GM23338 (cell line): ENCODE measurements at regions not wholly inside any gene's neighbourhood (a gene's known extent, or its start where the extent isn't known, plus 50 kb on each side); places are given as distances from the start of the nearest gene placed in this dataset.

ENCODE experiments used
- ATAC-seq: fragments of 200-7000 bp; cut with Tn5 transposase; 3 replicates; pipeline ENCODE4 v1.9.1; 2020
- DNase-seq: peaks from one replicate; pipeline ENCODE4 v3.0.0-alpha.2; 2015; ENCODE audit warnings: low spot score
- H2AFZ ChIP-seq: fragments of 200-600 bp; sonication (generic); 2 replicates; pipeline ENCODE4 v1.8.0; 2016; ENCODE audit warnings: antibody characterized with exemption, mild to moderate bottlenecking, moderate library complexity
- H3F3A ChIP-seq: fragments of 200-600 bp; sonication (generic); replicated peaks from 2 replicates; pipeline ENCODE4 v1.8.0; 2017; ENCODE audit warnings: antibody characterized with exemption, mixed run types, low read depth
- H3K27ac ChIP-seq: fragments of 200-600 bp; sonication (generic); 2 replicates; pipeline ENCODE4 v1.6.1; 2016; ENCODE audit warnings: low read depth
- H3K27me3 ChIP-seq: fragments of 200-600 bp; sonication (generic); 2 replicates; pipeline ENCODE4 v1.8.0; 2016; ENCODE audit warnings: mild to moderate bottlenecking, mixed run types, moderate library complexity; ENCODE audit not compliant: insufficient read depth
- H3K36me3 ChIP-seq: fragments of 200-600 bp; sonication (generic); 2 replicates; pipeline ENCODE4 v1.8.0; 2016; ENCODE audit warnings: mild to moderate bottlenecking; ENCODE audit not compliant: insufficient read depth
- H3K4me1 ChIP-seq: fragments of 200-600 bp; sonication (generic); 2 replicates; pipeline ENCODE4 v1.8.0; 2016; ENCODE audit warnings: mild to moderate bottlenecking, moderate library complexity; ENCODE audit not compliant: insufficient read depth
- H3K4me2 ChIP-seq: fragments of 200-600 bp; sonication (generic); 2 replicates; pipeline ENCODE4 v1.7.1; 2017; ENCODE audit warnings: mixed run types
- H3K4me3 ChIP-seq: fragments of 200-600 bp; sonication (generic); 2 replicates; pipeline ENCODE4 v1.6.1; 2016; ENCODE audit warnings: mixed run types
- H3K79me2 ChIP-seq: fragments of 200-600 bp; sonication (generic); replicated peaks from 2 replicates; pipeline ENCODE4 v1.8.0; 2017; ENCODE audit warnings: mild to moderate bottlenecking; ENCODE audit not compliant: insufficient read depth
- H3K9me2 ChIP-seq: fragments of 200-600 bp; sonication (generic); 2 replicates; pipeline ENCODE4 v1.8.0; 2017; ENCODE audit not compliant: insufficient read depth
- H4K20me1 ChIP-seq: fragments of 200-600 bp; sonication (generic); replicated peaks from 2 replicates; pipeline ENCODE4 v1.8.0; 2017; ENCODE audit warnings: mild to moderate bottlenecking; ENCODE audit not compliant: insufficient read depth
- H3K27ac Mint-ChIP-seq: 2 replicates; pipeline ENCODE4 v1.8.0; 2020; ENCODE audit warnings: inconsistent platforms, mild to moderate bottlenecking, moderate library complexity, mixed read lengths
- H3K27me3 Mint-ChIP-seq: 3 replicates; pipeline ENCODE4 v1.8.0; 2022; ENCODE audit warnings: low read depth, mild to moderate bottlenecking, moderate library complexity, mixed read lengths, inconsistent platforms; ENCODE audit not compliant: insufficient read depth, poor library complexity
- H3K36me3 Mint-ChIP-seq: 3 replicates; pipeline ENCODE4 v1.8.0; 2021; ENCODE audit warnings: low read depth, mild to moderate bottlenecking, inconsistent platforms, moderate library complexity, mixed read lengths
- H3K4me1 Mint-ChIP-seq: 3 replicates; pipeline ENCODE4 v1.8.0; 2020; ENCODE audit warnings: mild to moderate bottlenecking, inconsistent platforms, mixed read lengths
- H3K4me3 Mint-ChIP-seq: 3 replicates; pipeline ENCODE4 v1.8.0; 2021; ENCODE audit warnings: moderate library complexity, mild to moderate bottlenecking, inconsistent platforms, mixed read lengths
- H3K9me3 Mint-ChIP-seq: 3 replicates; pipeline ENCODE4 v1.8.0; 2020; ENCODE audit warnings: moderate library complexity, mild to moderate bottlenecking, inconsistent platforms, mixed read lengths
- CREB1 ChIP-seq: fragments of 250-450 bp; sonication (Bioruptor Pico); IDR thresholded peaks from 2 replicates; pipeline ENCODE4 v1.5.0; 2020; ENCODE audit warnings: low read depth, mild to moderate bottlenecking, moderate library complexity
- EZH2 ChIP-seq: fragments of 200-600 bp; sonication (generic); IDR thresholded peaks from one replicate; pipeline ENCODE4 v1.8.0; 2017; ENCODE audit warnings: antibody characterized with exemption, mild to moderate bottlenecking, low read depth; ENCODE audit not compliant: unreplicated experiment
- EZH2phosphoT487 ChIP-seq: fragments of 200-600 bp; sonication (generic); IDR thresholded peaks from one replicate; pipeline ENCODE4 v1.8.1; 2018; ENCODE audit warnings: antibody characterized with exemption; ENCODE audit not compliant: unreplicated experiment
- JUNB ChIP-seq: IDR thresholded peaks from one replicate; pipeline ENCODE4 v1.6.1; 2016; ENCODE audit warnings: antibody characterized with exemption; ENCODE audit not compliant: unreplicated experiment
- NANOG ChIP-seq: IDR thresholded peaks from 2 replicates; pipeline ENCODE4 v1.6.1; 2016; ENCODE audit warnings: antibody characterized with exemption, borderline replicate concordance
- POLR2AphosphoS5 ChIP-seq: IDR thresholded peaks from 2 replicates; pipeline ENCODE4 v1.6.1; 2016; ENCODE audit warnings: antibody characterized with exemption, low read depth
- STAT1 ChIP-seq: IDR thresholded peaks from one replicate; pipeline ENCODE4 v1.6.1; 2016; ENCODE audit warnings: antibody characterized with exemption; ENCODE audit not compliant: unreplicated experiment
- ZNF114 ChIP-seq: fragments of 250-450 bp; sonication (Bioruptor Pico); IDR thresholded peaks from 2 replicates; pipeline ENCODE4 v1.5.0; 2020; ENCODE audit warnings: mild to moderate bottlenecking, moderate library complexity
- ZNF331 ChIP-seq: fragments of 250-450 bp; sonication (Bioruptor Pico); IDR thresholded peaks from 2 replicates; pipeline ENCODE4 v1.5.0; 2020; ENCODE audit warnings: low read depth, mild to moderate bottlenecking, moderate library complexity
- TF ChIP-seq, protein P1 (sequence below), 2 experiments: fragments of 200-600 bp in 1 of 2; sonication (generic) in 1 of 2; conservative IDR thresholded peaks; 2 replicates each; pipeline versions ENCODE4 v1.5.1 to v1.6.1; 2016 to 2017; ENCODE audit warnings: antibody characterized with exemption in 2 of 2, low read depth in 2 of 2, mild to moderate bottlenecking in 2 of 2, moderate library complexity in 1 of 2
- TF ChIP-seq, protein P2 (sequence below): IDR thresholded peaks from one replicate; pipeline ENCODE4 v1.6.1; 2018; ENCODE audit warnings: antibody characterized with exemption; ENCODE audit not compliant: unreplicated experiment
- TF ChIP-seq, protein P3 (sequence below): fragments of 250-450 bp; sonication (Bioruptor Pico); IDR thresholded peaks from 2 replicates; pipeline ENCODE4 v1.5.0; 2020; ENCODE audit warnings: mild to moderate bottlenecking, moderate library complexity
- TF ChIP-seq, protein P4 (sequence below): IDR thresholded peaks from 2 replicates; pipeline ENCODE4 v1.6.1; 2016; ENCODE audit warnings: antibody characterized with exemption

DNA sequence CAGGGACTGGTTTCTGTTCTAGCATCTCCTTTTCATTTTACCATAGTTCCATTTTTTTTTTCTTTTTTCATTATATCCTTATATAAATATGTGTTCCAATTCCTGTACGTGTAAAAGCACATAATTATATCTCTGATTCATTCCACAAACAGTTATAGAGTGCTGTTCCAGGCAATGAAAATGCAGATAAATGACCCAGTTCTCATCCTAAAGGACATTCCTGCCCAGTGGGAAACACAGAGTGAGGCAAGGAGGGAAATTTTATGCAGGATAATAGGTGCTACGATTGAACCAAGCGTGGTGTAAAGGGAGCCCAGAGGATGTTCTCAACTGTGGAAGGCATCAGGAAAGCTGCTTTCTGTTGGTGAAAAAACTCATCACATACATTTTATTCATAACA, 408.1 kb downstream of the GATA3 start:
- no peak overlapping the region for H3K4me3 ChIP-seq
- no peaks in the 10 kb centered on the region for H3K9me2 ChIP-seq
- peaks cover 6% of the 10 kb centered on the region; the same call in 2 of the 3 replicates for H3K9me3 Mint-ChIP-seq
- H3F3A ChIP-seq, result no peaks in the 10 kb centered on the region
- H3K79me2 ChIP-seq, result no peaks in the 10 kb centered on the region
- peaks cover 3% of the 10 kb centered on the region for H3K27me3 Mint-ChIP-seq
- no peak overlapping the region for H3K4me3 Mint-ChIP-seq
- H3K4me1 Mint-ChIP-seq, result peaks cover 4% of the 10 kb centered on the region; the same call in 1 of the 3 replicates
- H3K36me3 Mint-ChIP-seq, result no peaks in the 10 kb centered on the region; the same call in 2 of the 3 replicates
- H3K4me2 ChIP-seq, result no peak overlapping the region
- no peak overlapping the region for H2AFZ ChIP-seq
- DNase-seq, result no peak
- no peaks in the 10 kb centered on the region for H3K4me1 ChIP-seq
- H3K27ac Mint-ChIP-seq, result no peak overlapping the region
- no peak overlapping the region for H3K27ac ChIP-seq
- TF ChIP-seq ZNF114 (CRISPR knock-in tag), result no peak
- TF ChIP-seq, protein P1, sequence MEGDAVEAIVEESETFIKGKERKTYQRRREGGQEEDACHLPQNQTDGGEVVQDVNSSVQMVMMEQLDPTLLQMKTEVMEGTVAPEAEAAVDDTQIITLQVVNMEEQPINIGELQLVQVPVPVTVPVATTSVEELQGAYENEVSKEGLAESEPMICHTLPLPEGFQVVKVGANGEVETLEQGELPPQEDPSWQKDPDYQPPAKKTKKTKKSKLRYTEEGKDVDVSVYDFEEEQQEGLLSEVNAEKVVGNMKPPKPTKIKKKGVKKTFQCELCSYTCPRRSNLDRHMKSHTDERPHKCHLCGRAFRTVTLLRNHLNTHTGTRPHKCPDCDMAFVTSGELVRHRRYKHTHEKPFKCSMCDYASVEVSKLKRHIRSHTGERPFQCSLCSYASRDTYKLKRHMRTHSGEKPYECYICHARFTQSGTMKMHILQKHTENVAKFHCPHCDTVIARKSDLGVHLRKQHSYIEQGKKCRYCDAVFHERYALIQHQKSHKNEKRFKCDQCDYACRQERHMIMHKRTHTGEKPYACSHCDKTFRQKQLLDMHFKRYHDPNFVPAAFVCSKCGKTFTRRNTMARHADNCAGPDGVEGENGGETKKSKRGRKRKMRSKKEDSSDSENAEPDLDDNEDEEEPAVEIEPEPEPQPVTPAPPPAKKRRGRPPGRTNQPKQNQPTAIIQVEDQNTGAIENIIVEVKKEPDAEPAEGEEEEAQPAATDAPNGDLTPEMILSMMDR (conservative IDR thresholded peaks at IDR 0.05; ENCODE audit: low read depth in 2 of 2), result no peak
- TF ChIP-seq EZH2phosphoT487, result no peak
- no peak for TF ChIP-seq ZNF331 (CRISPR knock-in tag)
- no peak for TF ChIP-seq STAT1
- TF ChIP-seq NANOG, result no peak
- TF ChIP-seq, protein P2, sequence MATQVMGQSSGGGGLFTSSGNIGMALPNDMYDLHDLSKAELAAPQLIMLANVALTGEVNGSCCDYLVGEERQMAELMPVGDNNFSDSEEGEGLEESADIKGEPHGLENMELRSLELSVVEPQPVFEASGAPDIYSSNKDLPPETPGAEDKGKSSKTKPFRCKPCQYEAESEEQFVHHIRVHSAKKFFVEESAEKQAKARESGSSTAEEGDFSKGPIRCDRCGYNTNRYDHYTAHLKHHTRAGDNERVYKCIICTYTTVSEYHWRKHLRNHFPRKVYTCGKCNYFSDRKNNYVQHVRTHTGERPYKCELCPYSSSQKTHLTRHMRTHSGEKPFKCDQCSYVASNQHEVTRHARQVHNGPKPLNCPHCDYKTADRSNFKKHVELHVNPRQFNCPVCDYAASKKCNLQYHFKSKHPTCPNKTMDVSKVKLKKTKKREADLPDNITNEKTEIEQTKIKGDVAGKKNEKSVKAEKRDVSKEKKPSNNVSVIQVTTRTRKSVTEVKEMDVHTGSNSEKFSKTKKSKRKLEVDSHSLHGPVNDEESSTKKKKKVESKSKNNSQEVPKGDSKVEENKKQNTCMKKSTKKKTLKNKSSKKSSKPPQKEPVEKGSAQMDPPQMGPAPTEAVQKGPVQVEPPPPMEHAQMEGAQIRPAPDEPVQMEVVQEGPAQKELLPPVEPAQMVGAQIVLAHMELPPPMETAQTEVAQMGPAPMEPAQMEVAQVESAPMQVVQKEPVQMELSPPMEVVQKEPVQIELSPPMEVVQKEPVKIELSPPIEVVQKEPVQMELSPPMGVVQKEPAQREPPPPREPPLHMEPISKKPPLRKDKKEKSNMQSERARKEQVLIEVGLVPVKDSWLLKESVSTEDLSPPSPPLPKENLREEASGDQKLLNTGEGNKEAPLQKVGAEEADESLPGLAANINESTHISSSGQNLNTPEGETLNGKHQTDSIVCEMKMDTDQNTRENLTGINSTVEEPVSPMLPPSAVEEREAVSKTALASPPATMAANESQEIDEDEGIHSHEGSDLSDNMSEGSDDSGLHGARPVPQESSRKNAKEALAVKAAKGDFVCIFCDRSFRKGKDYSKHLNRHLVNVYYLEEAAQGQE, result no peak
- TF ChIP-seq, protein P3, sequence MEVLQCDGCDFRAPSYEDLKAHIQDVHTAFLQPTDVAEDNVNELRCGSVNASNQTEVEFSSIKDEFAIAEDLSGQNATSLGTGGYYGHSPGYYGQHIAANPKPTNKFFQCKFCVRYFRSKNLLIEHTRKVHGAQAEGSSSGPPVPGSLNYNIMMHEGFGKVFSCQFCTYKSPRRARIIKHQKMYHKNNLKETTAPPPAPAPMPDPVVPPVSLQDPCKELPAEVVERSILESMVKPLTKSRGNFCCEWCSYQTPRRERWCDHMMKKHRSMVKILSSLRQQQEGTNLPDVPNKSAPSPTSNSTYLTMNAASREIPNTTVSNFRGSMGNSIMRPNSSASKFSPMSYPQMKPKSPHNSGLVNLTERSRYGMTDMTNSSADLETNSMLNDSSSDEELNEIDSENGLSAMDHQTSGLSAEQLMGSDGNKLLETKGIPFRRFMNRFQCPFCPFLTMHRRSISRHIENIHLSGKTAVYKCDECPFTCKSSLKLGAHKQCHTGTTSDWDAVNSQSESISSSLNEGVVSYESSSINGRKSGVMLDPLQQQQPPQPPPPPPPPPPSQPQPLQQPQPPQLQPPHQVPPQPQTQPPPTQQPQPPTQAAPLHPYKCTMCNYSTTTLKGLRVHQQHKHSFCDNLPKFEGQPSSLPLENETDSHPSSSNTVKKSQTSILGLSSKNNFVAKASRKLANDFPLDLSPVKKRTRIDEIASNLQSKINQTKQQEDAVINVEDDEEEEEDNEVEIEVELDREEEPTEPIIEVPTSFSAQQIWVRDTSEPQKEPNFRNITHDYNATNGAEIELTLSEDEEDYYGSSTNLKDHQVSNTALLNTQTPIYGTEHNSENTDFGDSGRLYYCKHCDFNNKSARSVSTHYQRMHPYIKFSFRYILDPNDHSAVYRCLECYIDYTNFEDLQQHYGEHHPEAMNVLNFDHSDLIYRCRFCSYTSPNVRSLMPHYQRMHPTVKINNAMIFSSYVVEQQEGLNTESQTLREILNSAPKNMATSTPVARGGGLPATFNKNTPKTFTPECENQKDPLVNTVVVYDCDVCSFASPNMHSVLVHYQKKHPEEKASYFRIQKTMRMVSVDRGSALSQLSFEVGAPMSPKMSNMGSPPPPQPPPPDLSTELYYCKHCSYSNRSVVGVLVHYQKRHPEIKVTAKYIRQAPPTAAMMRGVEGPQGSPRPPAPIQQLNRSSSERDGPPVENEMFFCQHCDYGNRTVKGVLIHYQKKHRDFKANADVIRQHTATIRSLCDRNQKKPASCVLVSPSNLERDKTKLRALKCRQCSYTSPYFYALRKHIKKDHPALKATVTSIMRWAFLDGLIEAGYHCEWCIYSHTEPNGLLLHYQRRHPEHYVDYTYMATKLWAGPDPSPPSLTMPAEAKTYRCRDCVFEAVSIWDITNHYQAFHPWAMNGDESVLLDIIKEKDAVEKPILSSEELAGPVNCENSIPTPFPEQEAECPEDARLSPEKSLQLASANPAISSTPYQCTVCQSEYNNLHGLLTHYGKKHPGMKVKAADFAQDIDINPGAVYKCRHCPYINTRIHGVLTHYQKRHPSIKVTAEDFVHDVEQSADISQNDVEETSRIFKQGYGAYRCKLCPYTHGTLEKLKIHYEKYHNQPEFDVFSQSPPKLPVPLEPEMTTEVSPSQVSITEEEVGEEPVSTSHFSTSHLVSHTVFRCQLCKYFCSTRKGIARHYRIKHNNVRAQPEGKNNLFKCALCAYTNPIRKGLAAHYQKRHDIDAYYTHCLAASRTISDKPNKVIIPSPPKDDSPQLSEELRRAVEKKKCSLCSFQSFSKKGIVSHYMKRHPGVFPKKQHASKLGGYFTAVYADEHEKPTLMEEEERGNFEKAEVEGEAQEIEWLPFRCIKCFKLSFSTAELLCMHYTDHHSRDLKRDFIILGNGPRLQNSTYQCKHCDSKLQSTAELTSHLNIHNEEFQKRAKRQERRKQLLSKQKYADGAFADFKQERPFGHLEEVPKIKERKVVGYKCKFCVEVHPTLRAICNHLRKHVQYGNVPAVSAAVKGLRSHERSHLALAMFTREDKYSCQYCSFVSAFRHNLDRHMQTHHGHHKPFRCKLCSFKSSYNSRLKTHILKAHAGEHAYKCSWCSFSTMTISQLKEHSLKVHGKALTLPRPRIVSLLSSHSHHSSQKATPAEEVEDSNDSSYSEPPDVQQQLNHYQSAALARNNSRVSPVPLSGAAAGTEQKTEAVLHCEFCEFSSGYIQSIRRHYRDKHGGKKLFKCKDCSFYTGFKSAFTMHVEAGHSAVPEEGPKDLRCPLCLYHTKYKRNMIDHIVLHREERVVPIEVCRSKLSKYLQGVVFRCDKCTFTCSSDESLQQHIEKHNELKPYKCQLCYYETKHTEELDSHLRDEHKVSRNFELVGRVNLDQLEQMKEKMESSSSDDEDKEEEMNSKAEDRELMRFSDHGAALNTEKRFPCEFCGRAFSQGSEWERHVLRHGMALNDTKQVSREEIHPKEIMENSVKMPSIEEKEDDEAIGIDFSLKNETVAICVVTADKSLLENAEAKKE (CRISPR knock-in tag), result no peak
- TF ChIP-seq CREB1 (CRISPR knock-in tag), result no peak
- no peak for TF ChIP-seq EZH2
- no peak for TF ChIP-seq POLR2AphosphoS5
- TF ChIP-seq, protein P4, sequence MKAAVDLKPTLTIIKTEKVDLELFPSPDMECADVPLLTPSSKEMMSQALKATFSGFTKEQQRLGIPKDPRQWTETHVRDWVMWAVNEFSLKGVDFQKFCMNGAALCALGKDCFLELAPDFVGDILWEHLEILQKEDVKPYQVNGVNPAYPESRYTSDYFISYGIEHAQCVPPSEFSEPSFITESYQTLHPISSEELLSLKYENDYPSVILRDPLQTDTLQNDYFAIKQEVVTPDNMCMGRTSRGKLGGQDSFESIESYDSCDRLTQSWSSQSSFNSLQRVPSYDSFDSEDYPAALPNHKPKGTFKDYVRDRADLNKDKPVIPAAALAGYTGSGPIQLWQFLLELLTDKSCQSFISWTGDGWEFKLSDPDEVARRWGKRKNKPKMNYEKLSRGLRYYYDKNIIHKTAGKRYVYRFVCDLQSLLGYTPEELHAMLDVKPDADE, result no peak
- TF ChIP-seq JUNB, result no peak
- no peaks in the 10 kb centered on the region for H3K27me3 ChIP-seq
- H3K36me3 ChIP-seq, result no peaks in the 10 kb centered on the region
- ATAC-seq, result no peak
- H4K20me1 ChIP-seq, result no peaks in the 10 kb centered on the region
